NCI-H69 (cell line): ENCODE measurements at regions not wholly inside any gene's neighbourhood (a gene's known extent, or its start where the extent isn't known, plus 50 kb on each side); places are given as distances from the start of the nearest gene placed in this dataset.
"Not testable (repeated sequence)": the region's sequence is repeated elsewhere in the genome, so short reads cannot be mapped to it uniquely, and the experiment has no call there.

Experiments used
- DNase-seq: peaks from one replicate; lab custom pipeline; 2025; lab: John Stamatoyannopoulos, UW

- no peak for DNase-seq
These were observed 112.7 kb downstream of the GJA1 start for GRCh38 chr6:121548131-121548530.

DNA sequence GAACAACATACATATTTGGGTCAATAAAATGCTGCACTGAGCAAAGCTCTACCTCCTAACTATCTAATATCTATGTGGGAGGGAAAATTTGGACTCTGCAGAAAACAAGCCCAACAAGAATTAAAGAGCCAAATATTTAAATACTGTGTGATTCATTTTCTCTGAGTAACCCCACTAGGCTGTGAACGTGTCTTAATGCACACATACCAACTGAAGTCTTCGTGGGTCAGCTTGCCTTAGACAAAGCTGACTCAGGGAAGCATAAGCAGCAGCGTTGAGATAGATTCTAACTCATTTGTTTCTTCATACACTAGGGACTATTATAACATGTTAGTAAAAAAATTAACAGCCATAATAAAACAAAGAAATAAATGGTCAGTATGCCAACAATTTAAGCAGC is 114.3 kb downstream of the GJA1 start:
- no peak for DNase-seq

DNA sequence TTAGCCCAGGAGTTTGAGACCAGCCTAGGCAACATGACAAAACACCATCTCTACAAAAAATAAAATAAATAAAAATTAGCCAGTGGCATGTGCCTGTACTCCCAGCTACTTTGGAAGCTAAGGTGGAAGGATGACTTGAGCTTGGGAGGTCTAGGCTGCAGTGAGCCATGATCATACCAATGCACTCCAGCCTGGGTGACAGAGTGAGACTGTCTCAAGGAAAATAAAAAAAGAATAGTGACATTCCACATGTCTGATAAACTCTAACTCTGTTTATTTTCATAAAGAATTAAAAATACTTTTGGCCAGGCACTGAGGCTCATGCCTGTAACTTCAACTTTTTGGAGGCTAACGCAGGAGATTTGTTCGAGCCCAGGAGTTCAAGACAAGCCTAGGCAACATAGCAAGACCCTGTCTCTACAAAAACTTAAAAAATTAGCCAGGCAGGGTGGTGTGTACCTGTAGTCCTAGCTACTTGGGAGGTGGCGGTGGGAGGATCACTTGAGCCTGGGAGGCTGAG is 115.1 kb downstream of the GJA1 start:
- DNase-seq, result no peak

DNA sequence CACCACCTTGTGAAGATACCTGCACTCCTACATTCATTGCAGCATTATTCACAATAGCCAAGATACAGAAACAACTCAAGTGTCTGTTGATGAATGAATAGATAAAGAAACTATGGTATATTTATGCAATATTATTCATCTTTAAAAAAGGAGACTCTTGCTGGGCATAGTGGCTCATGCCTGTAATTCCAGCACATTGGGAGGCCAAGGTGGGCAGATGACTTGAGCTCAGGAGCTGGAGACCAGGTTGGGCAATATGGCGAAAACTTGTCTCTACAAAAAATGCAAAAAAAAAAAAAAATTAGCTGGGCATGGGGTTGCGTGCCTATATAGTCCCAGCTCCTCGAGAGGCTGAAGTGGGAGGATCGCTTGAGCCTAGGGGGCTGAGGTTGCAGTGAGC is 119.8 kb downstream of the GJA1 start:
- no peak for DNase-seq

DNA sequence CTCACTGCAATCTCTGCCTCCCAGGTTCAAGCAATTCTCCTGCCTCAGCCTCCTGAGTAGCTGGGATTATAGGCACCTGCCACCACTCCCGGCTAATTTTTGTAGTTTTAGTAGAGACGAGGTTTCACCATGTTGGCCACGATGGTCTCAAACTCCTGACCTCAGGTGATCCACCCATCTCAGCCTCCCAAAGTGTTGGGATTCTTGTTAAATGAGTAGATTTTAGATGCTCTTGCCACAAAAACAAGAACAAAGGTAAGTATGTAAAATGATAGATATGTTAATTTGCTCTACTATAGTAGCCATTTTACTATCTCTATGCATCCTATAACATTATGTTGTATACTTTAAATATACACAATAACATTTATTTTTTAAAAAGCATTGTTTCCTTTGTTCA is 120.7 kb downstream of the GJA1 start:
- DNase-seq, result not testable (repeated sequence)

DNA sequence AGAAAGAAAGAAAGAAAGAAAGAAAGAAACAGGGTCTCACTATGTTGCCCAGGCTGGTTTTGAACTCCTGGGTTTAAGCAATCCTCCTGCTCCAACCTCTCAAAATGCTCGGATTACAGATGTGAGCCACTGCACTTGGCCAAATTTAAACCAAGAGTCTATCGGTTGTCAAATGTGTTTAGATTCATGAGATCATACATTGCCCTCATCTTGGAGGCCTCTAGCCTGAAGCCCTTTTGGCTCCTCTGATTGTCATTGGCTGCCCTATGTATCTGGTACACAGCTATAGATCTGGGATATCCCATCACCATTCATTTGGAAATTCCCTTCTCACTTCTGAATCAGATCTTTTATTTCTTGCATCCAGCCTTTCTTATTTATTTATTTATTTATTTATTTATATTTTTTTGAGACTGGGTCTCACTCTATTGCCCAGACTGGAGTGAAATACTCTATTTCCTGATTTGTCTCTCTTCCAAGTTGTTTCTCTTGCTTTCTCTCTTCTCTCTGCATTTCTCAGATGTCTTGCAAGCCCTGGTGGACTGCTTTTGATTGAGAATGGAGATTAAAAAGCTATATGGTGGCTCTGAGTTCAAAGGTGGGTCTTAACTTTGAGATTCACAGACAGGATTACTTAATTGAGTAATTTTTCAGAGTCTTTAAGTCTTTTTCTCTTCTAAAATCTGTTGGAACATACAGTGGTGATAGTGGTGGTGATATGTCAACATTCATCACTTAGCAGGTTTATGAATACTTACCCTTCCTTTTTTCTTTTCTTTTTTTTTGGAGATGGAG is 121.9 kb downstream of the GJA1 start:
- peak; percentile 13 for DNase-seq

DNA sequence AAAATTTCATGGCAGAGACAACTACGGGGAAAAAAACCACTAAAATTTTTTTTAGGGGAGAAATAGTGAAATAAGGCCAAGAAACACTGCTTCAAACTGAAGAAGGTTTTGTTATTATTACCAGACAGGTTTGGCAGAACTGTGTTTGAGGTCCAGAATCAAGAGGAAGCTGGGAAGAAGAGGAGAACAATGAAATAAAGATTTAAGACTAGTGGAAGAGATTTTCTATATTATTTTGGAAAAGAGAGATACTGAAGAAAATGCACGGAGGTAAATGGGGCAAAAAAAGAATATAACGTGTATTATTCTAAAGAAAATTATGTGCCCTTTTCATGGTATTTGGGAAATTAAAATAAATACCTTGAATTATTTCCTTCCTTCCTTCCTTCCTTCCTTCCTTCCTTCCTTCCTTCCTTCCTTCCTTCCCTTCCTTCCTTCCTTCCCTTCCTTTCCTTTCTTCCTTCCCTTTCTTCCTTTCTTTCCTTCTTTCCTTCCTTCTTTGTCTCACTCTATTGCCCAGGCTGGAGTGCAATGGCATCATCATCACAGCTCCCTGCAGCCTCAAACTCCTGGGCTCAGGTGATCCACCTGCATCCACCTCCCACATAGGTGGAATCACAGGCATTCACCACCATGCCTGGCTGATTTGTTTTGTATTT is 124.3 kb downstream of the GJA1 start:
- no peak for DNase-seq

- no peak for DNase-seq
These were observed 125.0 kb downstream of the GJA1 start for GRCh38 chr6:121560476-121560875.

GRCh38 chr6:121563286-121563685 is 127.8 kb downstream of the GJA1 start:
- DNase-seq, result no peak

- DNase-seq, result not testable (repeated sequence)
These were observed 129.1 kb downstream of the GJA1 start for GRCh38 chr6:121564529-121564928.

DNA sequence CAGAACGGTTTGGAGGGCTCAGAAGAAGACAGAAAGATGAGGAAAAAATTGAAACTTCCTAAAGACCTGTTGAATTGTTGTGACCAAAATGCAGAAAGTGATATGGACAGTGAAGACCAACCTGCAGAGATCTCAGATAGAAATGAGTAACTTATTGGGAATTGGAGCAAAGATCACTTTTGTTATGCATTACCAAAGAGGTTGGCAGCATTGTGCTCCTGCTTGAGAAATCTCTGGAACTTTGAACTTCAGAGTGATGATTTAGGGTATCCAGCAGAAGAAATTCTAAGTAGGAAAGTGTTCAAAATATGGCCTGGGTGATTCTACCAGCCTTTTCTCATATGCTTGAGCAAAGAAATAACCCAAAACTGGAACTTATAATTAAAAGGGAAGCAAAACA is 136.0 kb downstream of the GJA1 start:
- DNase-seq, result no peak

GRCh38 chr6:121573481-121573880 is 138.0 kb downstream of the GJA1 start:
- no peak for DNase-seq

- no peak for DNase-seq
These were observed 142.8 kb downstream of the GJA1 start for GRCh38 chr6:121578216-121578615.

DNA sequence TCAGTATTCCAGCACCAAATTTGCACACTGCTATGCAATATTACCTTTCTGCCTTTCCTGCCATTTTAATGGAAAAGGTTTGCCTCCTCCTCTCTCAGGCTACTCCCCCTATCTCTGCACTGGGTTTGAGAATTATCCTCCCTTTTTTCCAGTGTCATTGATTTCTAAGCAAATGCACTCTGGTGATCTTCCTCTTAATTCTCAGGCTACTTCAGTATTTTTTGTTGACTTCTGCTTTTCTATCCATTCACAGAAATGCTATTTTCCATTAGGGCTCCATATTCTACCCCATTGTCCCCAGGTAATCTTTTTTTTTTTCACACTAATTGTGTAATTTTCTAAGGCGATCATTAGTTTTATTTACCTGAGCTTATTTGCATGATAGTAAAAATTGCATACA is 144.0 kb downstream of the GJA1 start:
- no peak for DNase-seq

DNA sequence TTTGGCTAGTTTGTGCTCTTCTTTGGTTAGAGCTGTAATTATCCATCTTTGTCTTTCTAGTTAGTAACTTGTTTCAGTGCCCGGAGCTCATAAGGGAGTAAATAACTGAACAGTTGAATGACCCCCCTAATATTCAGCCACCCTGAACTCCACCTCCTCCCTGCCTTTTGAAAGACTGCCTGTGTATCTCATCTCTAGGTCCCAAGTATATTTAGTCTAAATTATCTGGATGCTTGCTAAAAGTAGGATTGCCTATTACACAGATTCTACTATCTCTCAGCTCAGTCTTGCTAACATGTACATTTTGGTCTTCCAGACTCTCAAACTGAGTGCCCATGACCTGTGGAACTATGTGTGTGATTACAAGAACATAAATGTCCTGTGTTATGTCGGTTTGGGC is 145.9 kb downstream of the GJA1 start:
- DNase-seq, result no peak

- DNase-seq, result no peak
These were observed 146.8 kb downstream of the GJA1 start for GRCh38 chr6:121582262-121582661.

DNA sequence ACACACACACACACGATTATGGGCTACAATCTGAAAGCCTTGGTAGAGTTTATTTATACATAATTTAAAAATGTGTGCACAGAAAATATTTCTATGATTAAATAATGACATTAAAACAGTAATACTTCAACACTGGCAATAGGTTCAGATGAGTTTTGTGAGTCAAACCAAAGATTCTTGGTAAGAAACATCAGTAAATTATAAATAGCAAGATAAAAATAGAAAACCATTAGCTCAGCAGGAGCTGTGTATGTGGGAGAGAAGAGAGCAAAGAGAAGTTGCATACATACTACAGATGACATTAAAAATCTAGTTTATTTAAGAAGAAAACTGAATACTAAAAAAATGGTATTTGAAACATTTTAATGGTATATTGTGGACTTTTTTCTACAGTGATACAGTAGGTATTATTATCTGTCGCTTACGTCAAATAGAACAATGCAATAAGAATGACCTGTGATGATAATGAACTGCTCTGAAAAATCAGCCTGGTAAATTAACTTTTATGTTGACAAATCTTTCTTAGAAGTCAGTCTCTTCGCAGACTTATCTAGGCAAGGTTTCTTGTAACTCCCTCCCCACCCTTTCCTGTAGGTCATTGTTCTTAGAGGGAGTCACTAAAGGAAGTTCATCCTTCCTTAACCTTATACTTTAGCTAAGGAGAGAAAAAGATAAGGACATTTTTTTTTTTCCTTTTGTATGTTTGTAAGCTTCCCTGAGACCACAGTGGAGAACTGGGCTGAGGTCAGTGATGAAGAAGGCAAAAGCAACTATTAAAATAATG is 149.3 kb downstream of the GJA1 start:
- no peak for DNase-seq

- DNase-seq, result no peak
These were observed 155.0 kb downstream of the GJA1 start for GRCh38 chr6:121590438-121590837.

- no peak for DNase-seq
These were observed 155.5 kb downstream of the GJA1 start for GRCh38 chr6:121590916-121591315.

GRCh38 chr6:121592261-121592935 is 157.0 kb downstream of the GJA1 start:
- peak; percentile 84 for DNase-seq

DNA sequence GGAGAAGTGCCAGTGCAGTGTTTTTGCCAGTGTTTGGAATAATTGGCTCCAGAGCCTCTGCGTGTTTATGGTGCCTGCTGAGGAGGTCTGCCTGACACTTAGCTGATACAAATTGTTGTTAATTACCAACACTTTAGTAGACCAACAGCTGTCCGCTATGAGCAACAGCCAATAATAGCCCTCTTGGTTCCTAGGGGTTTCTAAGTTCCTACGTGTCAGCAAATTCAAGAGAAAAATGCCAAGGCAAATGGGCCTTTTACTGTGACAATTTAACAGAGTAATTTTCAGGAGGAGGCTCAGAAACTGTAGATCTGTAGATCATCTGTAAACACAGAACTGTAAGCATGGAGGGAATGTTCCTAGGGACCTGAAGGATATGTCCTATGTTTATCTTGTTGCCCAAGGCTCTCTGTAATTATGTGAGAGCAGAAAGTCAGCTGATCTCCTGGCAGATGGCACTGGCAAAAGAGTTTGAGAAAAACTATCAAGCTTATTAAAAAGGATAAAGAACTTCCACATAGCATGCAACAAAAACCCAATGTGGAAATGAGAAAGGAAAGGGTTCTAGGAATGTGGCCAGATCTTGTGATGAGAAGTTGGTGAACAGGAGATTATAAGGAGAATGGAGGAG is 157.7 kb downstream of the GJA1 start:
- DNase-seq, result peak; percentile 97

DNA sequence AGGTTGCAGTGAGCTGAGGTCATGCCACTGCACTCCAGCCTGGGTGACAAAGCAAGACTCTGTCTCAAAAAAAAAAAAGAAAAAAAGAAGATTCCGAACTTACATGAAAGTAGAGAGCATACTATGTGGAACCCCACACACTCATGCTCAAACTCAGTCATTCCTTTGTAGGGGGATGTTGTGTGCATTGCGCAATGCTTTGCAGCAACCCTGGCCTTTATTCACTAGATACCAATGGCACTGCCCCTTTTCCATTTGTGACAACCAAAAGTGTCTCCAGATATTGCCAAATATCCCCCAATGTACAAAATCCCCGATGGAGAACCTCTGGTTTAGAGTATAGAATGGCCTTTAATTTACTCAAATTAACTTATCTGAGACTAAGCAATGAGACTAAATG is 158.6 kb downstream of the GJA1 start:
- DNase-seq, result no peak
